ENCODE measurements at regions not wholly inside any gene's neighbourhood (a gene's known extent, or its start where the extent isn't known, plus 50 kb on each side); places are given as distances from the start of the nearest gene placed in this dataset.
"Not testable (repeated sequence)": the region's sequence is repeated elsewhere in the genome, so short reads cannot be mapped to it uniquely, and the experiment has no call there.

GRCh38 chr5:36496471-36496870 lies 109.9 kb upstream of the SLC1A3 start:
- H3K27ac ChIP-seq, result no peak overlapping the region
- DNase-seq, result no peak
- intact Hi-C loops (cut with DNase I; ENCODE audit: low total_unique reads), result no loop called here

GRCh38 chr5:36502608-36503007 lies 103.8 kb upstream of the SLC1A3 start:
- intact Hi-C loops (cut with DNase I; ENCODE audit: low total_unique reads), result loop anchor here (10.0 kb wide), 1 partner anchor 88 kb away; no protein-coding TSS in a partner anchor
- H3K4me1 ChIP-seq, result no peaks in the 10 kb centered on the region
- H3K4me3 ChIP-seq, result no peak overlapping the region
- no peaks in the 10 kb centered on the region for H3K27me3 ChIP-seq
- H3K9me3 ChIP-seq, result no peaks in the 10 kb centered on the region
- DNase-seq, result no peak
- TF ChIP-seq, protein P1, sequence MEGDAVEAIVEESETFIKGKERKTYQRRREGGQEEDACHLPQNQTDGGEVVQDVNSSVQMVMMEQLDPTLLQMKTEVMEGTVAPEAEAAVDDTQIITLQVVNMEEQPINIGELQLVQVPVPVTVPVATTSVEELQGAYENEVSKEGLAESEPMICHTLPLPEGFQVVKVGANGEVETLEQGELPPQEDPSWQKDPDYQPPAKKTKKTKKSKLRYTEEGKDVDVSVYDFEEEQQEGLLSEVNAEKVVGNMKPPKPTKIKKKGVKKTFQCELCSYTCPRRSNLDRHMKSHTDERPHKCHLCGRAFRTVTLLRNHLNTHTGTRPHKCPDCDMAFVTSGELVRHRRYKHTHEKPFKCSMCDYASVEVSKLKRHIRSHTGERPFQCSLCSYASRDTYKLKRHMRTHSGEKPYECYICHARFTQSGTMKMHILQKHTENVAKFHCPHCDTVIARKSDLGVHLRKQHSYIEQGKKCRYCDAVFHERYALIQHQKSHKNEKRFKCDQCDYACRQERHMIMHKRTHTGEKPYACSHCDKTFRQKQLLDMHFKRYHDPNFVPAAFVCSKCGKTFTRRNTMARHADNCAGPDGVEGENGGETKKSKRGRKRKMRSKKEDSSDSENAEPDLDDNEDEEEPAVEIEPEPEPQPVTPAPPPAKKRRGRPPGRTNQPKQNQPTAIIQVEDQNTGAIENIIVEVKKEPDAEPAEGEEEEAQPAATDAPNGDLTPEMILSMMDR (IDR thresholded peaks at IDR 0.05), result no peak
- H3K27ac ChIP-seq, result no peak overlapping the region
- no peaks in the 10 kb centered on the region for H3K36me3 ChIP-seq

More at GRCh38 chr5:36496471-36496870, 109.9 kb upstream of the SLC1A3 start:
- H3K36me3 ChIP-seq, result no peaks in the 10 kb centered on the region
- no peaks in the 10 kb centered on the region for H3K9me3 ChIP-seq
- H3K27me3 ChIP-seq, result peaks cover 0 to 2% of the 10 kb centered on the region in 2 donors
- no peak overlapping the region for H3K4me3 ChIP-seq
- peaks cover 0 to 11% (median 4%) of the 10 kb centered on the region in 4 donors for H3K4me1 ChIP-seq
- TF ChIP-seq, protein P1 (IDR thresholded peaks at IDR 0.05), result no peak

- intact Hi-C loops (cut with DNase I; ENCODE audit: low total_unique reads), result loop anchor here (5.0 to 10.0 kb wide), 2 partner anchors 90 to 192 kb away; no protein-coding TSS in a partner anchor
- TF ChIP-seq, protein P1 (IDR thresholded peaks at IDR 0.05), result no peak
- Histone ChIP-seq H3K4me3 (no peak overlapping the region), H3K27me3 (peaks cover 0 to 2% of the 10 kb centered on the region in 2 donors), H3K36me3 (no peaks in the 10 kb centered on the region), H3K4me1 (no peaks in the 10 kb centered on the region), H3K9me3 (no peaks in the 10 kb centered on the region), H3K27ac (no peak overlapping the region)
- no peak for DNase-seq
These were observed 101.4 kb upstream of the SLC1A3 start for GRCh38 chr5:36505021-36505420.

DNA sequence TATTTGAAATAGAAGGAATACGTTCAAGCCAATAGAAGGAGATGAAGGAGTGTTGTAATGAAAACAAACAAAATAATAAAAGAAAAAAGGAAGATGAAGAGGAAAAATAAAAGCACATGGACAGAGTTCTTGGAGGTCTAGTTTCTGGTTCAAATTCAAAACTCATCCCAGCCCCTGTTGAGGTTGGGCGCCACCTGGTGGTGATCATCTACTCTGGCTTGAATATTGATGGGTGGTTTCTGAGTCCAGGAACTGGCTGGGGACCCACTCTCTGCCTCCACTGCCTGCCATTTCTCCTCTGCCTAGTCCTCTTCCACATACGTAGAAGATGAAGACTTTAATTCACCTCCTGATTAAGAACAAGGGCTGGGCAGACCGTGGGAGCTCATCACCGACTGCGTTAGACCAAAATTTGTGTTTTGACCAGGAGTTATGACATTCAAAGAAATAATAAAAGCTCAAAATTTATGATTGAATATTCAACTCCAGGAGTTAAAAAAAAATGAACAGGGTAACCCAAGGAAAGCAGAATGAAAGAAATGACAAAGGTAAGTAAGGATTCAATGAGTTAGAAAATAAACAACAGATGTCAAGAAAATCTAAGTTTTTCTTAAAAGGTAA lies 99.0 kb upstream of the SLC1A3 start:
- Histone ChIP-seq H3K4me1 (no peaks in the 10 kb centered on the region), H3K4me3 (no peak overlapping the region), H3K27ac (no peak overlapping the region), H3K36me3 (no peaks in the 10 kb centered on the region), H3K27me3 (peaks cover 0 to 2% of the 10 kb centered on the region in 2 donors), H3K9me3 (no peaks in the 10 kb centered on the region)
- DNase-seq, result peak; percentile 81 to 86
- TF ChIP-seq, protein P1 (IDR thresholded peaks at IDR 0.05), result peak; percentile 76 to 85
- intact Hi-C loops (cut with DNase I; ENCODE audit: low total_unique reads), result loop anchor here (5.0 to 10.0 kb wide), 2 partner anchors 93 to 190 kb away; no protein-coding TSS in a partner anchor

- not testable (repeated sequence) for H3K27me3 ChIP-seq, H3K9me3 ChIP-seq, H3K36me3 ChIP-seq, H3K4me1 ChIP-seq, H3K4me3 ChIP-seq, H3K27ac ChIP-seq, DNase-seq
- intact Hi-C loops (cut with DNase I; ENCODE audit: low total_unique reads), result loop anchor here (5.0 to 10.0 kb wide), 2 partner anchors 94 to 189 kb away; no protein-coding TSS in a partner anchor
These were observed 98.1 kb upstream of the SLC1A3 start for GRCh38 chr5:36508331-36508730.

DNA sequence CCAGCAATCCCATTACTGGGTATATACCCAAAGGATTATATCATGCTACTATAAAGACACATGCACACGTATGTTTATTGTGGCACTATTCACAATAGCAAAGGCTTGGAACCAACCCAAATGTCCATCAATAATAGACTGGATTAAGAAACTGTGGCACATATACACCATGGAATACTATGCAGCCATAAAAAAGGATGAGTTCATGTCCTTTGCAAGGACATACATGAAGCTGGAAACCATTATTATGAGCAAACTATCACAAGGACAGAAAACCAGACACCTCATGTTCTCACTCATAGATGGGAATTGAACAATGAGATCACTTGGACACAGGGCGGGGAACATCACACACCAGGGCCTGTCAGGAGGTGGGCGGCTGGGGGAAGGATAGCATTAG lies 92.8 kb upstream of the SLC1A3 start:
- H3K9me3 ChIP-seq; DNase-seq; H3K4me1 ChIP-seq; H3K36me3 ChIP-seq; H3K4me3 ChIP-seq; H3K27me3 ChIP-seq; H3K27ac ChIP-seq; intact Hi-C loops (cut with DNase I; ENCODE audit: low total_unique reads): not testable (repeated sequence)

All from tibial artery (tissue), 4 donors.